Small intestine (tissue), 7 donors: ENCODE measurements at regions not wholly inside any gene's neighbourhood (a gene's known extent, or its start where the extent isn't known, plus 50 kb on each side); places are given as distances from the start of the nearest gene placed in this dataset.
A peak's percentile ranks its signal among the peaks of the same experiment; 100 is the strongest.
"Not testable (repeated sequence)": the region's sequence is repeated elsewhere in the genome, so short reads cannot be mapped to it uniquely, and the experiment has no call there.

ENCODE experiments used
- DNase-seq, 2 donors: peaks; one replicate each; pipeline versions ENCODE4 v3.0.0 to v3.0.0-alpha.2; 2013
- FAIRE-seq: peaks from 2 replicates; lab custom pipeline; 2012; peaks lifted over from hg19 to GRCh38; lab: Jason Lieb, UNC
- H3K27ac ChIP-seq, 3 donors: one replicate each; pipeline ENCODE4 v1.5.1; 2013; ENCODE audit warnings: low read length in 2 of 3, mild to moderate bottlenecking in 2 of 3, control low read depth in 1 of 3, inconsistent platforms in 1 of 3, low read depth in 1 of 3, moderate library complexity in 1 of 3
- H3K27me3 ChIP-seq, 3 donors: one replicate each; pipeline ENCODE4 v1.6.1; 2013; ENCODE audit warnings: low read length in 3 of 3, inconsistent platforms in 1 of 3; ENCODE audit not compliant: control insufficient read depth in 3 of 3, insufficient read depth in 3 of 3
- H3K36me3 ChIP-seq, 3 donors: one replicate each; pipeline ENCODE4 v1.6.1; 2013; ENCODE audit warnings: low read length in 3 of 3, inconsistent platforms in 1 of 3, low read depth in 1 of 3, mild to moderate bottlenecking in 1 of 3, moderate library complexity in 1 of 3; ENCODE audit not compliant: control insufficient read depth in 3 of 3, insufficient read depth in 2 of 3
- H3K4me1 ChIP-seq, 3 donors: one replicate each; pipeline ENCODE4 v1.6.1; 2013; ENCODE audit warnings: low read length in 2 of 3, inconsistent platforms in 1 of 3, low read depth in 1 of 3, mild to moderate bottlenecking in 1 of 3, moderate library complexity in 1 of 3; ENCODE audit not compliant: control insufficient read depth in 3 of 3, insufficient read depth in 2 of 3
- H3K4me3 ChIP-seq, 3 donors: one replicate each; pipeline ENCODE4 v1.5.1; 2013; ENCODE audit warnings: low read length in 3 of 3, control low read depth in 1 of 3, inconsistent platforms in 1 of 3, low read depth in 1 of 3, mild to moderate bottlenecking in 1 of 3, moderate library complexity in 1 of 3
- H3K9me3 ChIP-seq, 2 donors: one replicate each; pipeline ENCODE4 v1.6.1; 2013; ENCODE audit warnings: low read depth in 1 of 2, low read length in 1 of 2; ENCODE audit not compliant: control insufficient read depth in 2 of 2, insufficient read depth in 1 of 2
- WGBS, 3 donors: extraction: QIAGEN DNeasy Blood & Tissue Kit; methylation state at CpG; one replicate each; pipeline ENCODE4 v1.1.7; 2013; 5-methylcytosine and 5-hydroxymethylcytosine counted together
- donor health status: healthy with polysubstance abuse.
- donor health status: control.
- donor health status: control.
- donor health status: Bipolar disorder and iron deficiency.
- donor health status: healthy.

DNA sequence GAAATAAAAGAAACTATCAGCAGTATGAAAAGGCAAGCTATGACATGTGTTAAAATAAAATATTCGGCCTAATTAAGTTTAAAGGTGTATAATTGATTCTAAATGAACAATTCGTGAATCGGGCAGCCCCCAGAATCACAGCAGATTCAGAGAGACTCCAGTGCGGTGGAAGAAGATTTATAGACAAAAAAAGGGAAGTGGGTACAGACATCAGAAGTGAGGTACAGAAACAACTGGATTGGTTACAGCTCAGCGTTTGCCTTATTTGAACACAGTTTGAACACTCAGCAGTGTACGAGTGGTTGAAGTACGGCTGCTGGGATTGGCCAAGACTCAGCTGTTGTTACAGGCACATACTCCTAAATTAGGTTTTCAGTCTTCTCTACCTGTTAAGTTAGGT is 113.1 kb downstream of the POU4F1 start:
- H3K27me3 ChIP-seq, H3K4me3 ChIP-seq, H3K27ac ChIP-seq, H3K9me3 ChIP-seq, H3K4me1 ChIP-seq, H3K36me3 ChIP-seq, FAIRE-seq, DNase-seq: not testable (repeated sequence)
- 78 to 91% (median 82%) methylated on average over 7 of the region's 7 CpGs for WGBS, 3 donors

GRCh38 chr13:78487707-78488106 is 115.6 kb downstream of the POU4F1 start:
- 72 to 73% (median 73%) methylated on average over 1 of the region's 1 CpG for WGBS, 3 donors
- no peaks in the 10 kb centered on the region for H3K36me3 ChIP-seq
- no peak for DNase-seq
- no peaks in the 10 kb centered on the region for H3K4me1 ChIP-seq
- FAIRE-seq = peak; percentile 79
- no peak overlapping the region for H3K4me3 ChIP-seq
- H3K27me3 ChIP-seq = no peaks in the 10 kb centered on the region
- no peak overlapping the region for H3K27ac ChIP-seq
- H3K9me3 ChIP-seq = no peaks in the 10 kb centered on the region

- FAIRE-seq (no peak), DNase-seq (no peak)
- WGBS, 3 donors = 59 to 71% (median 70%) methylated on average over 3 of the region's 3 CpGs
- Histone ChIP-seq H3K4me1 (no peaks in the 10 kb centered on the region), H3K27ac (no peak overlapping the region), H3K9me3 (no peaks in the 10 kb centered on the region), H3K27me3 (no peaks in the 10 kb centered on the region), H3K36me3 (no peaks in the 10 kb centered on the region), H3K4me3 (no peak overlapping the region)
Observed at GRCh38 chr13:78485803-78486202, 117.5 kb downstream of the POU4F1 start.

DNA sequence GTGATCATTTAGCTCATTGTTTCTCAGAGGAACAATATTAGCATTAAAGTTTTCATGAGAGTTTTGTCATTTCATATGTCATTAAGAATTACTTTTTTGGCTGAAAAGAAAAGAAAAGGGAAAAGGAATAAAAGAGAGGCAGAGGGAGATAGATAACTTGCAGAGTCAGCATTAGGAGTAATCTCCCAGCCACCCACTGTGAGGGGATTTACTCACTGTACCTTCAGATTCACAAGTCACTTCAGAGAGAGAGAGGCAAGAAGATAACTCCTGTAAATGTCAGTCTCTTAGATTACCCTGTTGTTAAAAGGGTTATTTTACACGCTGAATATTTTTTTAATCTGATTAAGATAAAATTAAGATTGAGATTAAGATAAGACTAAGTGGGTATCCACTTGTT is 125.2 kb downstream of the POU4F1 start:
- DNase-seq = no peak
- Histone ChIP-seq H3K27me3 (no peaks in the 10 kb centered on the region), H3K27ac (no peak overlapping the region), H3K4me3 (no peak overlapping the region), H3K4me1 (no peaks in the 10 kb centered on the region), H3K9me3 (no peaks in the 10 kb centered on the region), H3K36me3 (no peaks in the 10 kb centered on the region)
- no peak for FAIRE-seq
- 41 to 66% (median 57%) methylated on average over 1 of the region's 1 CpG for WGBS, 3 donors

DNA sequence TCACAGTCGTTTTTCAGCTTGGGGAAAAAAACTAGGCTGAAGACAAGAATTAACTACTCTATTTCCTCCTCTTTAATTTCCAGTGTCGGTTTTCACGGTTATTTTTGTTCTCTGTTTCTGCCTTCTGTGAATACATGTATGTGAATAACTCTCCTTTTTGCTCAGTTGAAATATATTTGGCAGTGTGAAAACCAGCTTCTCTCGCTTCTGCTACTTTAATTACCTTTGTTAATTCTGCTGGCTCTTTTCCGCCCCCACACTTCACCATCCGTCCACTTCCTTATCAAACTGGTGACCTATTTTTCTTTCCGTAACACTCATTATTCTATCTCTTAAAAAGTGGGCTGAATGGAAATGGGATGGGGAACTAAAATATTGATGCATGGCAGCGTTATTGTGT is 126.4 kb downstream of the POU4F1 start:
- no peaks in the 10 kb centered on the region for H3K27me3 ChIP-seq
- WGBS, 3 donors = 57 to 72% (median 63%) methylated on average over 8 of the region's 8 CpGs
- DNase-seq (no peak), FAIRE-seq (no peak)
- H3K9me3 ChIP-seq = no peaks in the 10 kb centered on the region
- no peaks in the 10 kb centered on the region for H3K4me1 ChIP-seq
- H3K27ac ChIP-seq = no peak overlapping the region
- no peaks in the 10 kb centered on the region for H3K36me3 ChIP-seq
- H3K4me3 ChIP-seq = no peak overlapping the region

DNA sequence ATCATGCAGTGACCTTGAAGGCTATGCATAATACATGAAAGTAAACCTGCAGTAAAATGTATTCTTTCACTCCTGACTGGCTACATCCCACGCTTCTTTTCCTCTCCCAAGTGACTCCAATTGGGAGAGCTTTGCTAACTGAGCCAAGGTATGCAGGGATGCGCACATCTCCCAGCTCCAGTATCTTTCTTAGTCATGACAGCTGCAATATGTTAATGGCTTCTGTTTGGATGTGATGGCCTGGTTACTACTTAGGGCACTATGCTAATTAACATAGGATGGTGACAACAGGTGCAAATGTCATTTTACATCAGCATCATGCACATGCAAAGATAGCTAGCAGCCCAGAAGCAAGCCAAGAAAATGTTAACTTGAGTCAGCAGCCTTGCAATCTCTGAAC is 134.7 kb downstream of the POU4F1 start:
- Histone ChIP-seq H3K4me3 (no peak overlapping the region), H3K27me3 (peaks cover 0 to 2% (median 0%) of the 10 kb centered on the region in 3 donors), H3K4me1 (no peaks in the 10 kb centered on the region), H3K9me3 (no peaks in the 10 kb centered on the region), H3K27ac (no peak overlapping the region), H3K36me3 (no peaks in the 10 kb centered on the region)
- DNase-seq = no peak
- WGBS, 3 donors = 80 to 84% (median 81%) methylated on average over 2 of the region's 2 CpGs
- FAIRE-seq = no peak

DNA sequence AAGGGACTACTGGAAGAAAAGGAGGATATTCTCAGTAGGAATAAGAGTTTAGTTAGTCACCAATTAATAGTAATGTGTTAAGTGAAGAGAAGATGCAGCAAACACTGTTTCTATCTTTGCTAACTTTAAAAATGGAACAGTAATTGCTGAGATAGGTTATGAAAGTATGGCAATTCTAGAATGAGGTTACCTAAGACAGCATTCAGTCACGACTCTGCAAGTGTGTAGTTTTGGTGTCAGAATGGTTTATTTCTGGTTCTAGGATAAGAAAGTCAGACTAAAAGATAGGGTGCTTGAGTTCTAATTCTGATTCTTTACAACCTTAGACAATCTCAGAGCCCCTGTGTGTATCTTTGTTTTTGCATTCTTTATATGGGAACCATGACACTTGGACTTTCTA is 138.1 kb downstream of the POU4F1 start:
- peaks cover 0 to 2% (median 0%) of the 10 kb centered on the region in 3 donors for H3K27me3 ChIP-seq
- H3K9me3 ChIP-seq = no peaks in the 10 kb centered on the region
- H3K36me3 ChIP-seq = no peaks in the 10 kb centered on the region
- DNase-seq (no peak), FAIRE-seq (no peak)
- WGBS, 3 donors = 57 to 70% (median 70%) methylated on average over 1 of the region's 1 CpG
- no peak overlapping the region for H3K4me3 ChIP-seq
- H3K27ac ChIP-seq = no peak overlapping the region
- H3K4me1 ChIP-seq = no peaks in the 10 kb centered on the region

- DNase-seq (no peak), FAIRE-seq (no peak)
- H3K9me3 ChIP-seq = no peaks in the 10 kb centered on the region
- no peak overlapping the region for H3K27ac ChIP-seq
- no peaks in the 10 kb centered on the region for H3K36me3 ChIP-seq
- no peak overlapping the region for H3K4me3 ChIP-seq
- WGBS, 3 donors = 72 to 86% (median 84%) methylated on average over 2 of the region's 2 CpGs
- no peaks in the 10 kb centered on the region for H3K27me3 ChIP-seq
- H3K4me1 ChIP-seq = no peaks in the 10 kb centered on the region
Observed at GRCh38 chr13:78460176-78460575, 143.2 kb downstream of the POU4F1 start.

- Histone ChIP-seq H3K36me3 (no peaks in the 10 kb centered on the region), H3K4me3 (no peak overlapping the region), H3K4me1 (no peaks in the 10 kb centered on the region), H3K27ac (no peak overlapping the region), H3K27me3 (no peaks in the 10 kb centered on the region), H3K9me3 (no peaks in the 10 kb centered on the region)
- DNase-seq = no peak
- no peak for FAIRE-seq
- 79 to 86% (median 81%) methylated on average over 4 of the region's 4 CpGs for WGBS, 3 donors
Observed at GRCh38 chr13:78443839-78444238, 159.5 kb downstream of the POU4F1 start.
